GM12878 (cell line): ENCODE measurements at regions not wholly inside any gene's neighbourhood (a gene's known extent, or its start where the extent isn't known, plus 50 kb on each side); places are given as distances from the start of the nearest gene placed in this dataset.

Source experiments
- ATAC-seq: fragments of 200-7000 bp; cut with Tn5 transposase; 3 replicates; pipeline ENCODE4 v1.9.1; 2020; ENCODE audit warnings: mild to moderate bottlenecking, moderate library complexity
- BruUV-seq: library from RNA; stranded (reverse); fragments of 400-500 nt; replicated peaks from 2 replicates; lab custom pipeline; 2021; lab: Mats Ljungman, UMichigan
- CTCF ChIA-PET: fragments of 300-600 bp; sonication (Branson Sonifier 250); formaldehyde crosslinking; extraction: SDS; loops from one replicate; lab custom pipeline; 2021; ENCODE audit warnings: inconsistent platforms; lab: Yijun Ruan, JAX
- POLR2A ChIA-PET: fragments of 350-600 bp; formaldehyde crosslinking; extraction: SDS; loops from one replicate; lab custom pipeline; 2021; ENCODE audit warnings: inconsistent platforms; lab: Charles Lee
- RAD21 ChIA-PET: fragments of 300-600 bp; sonication (Branson Sonifier 250); formaldehyde crosslinking; loops from one replicate; lab custom pipeline; 2023; ENCODE audit warnings: antibody characterized with exemption; ENCODE audit not compliant: unreplicated experiment; lab: Charles Lee
- SMC1A ChIA-PET: fragments of 300-600 bp; sonication (Branson Sonifier 250); formaldehyde crosslinking; loops from one replicate; lab custom pipeline; 2023; ENCODE audit not compliant: unreplicated experiment, uncharacterized antibody; lab: Charles Lee
- DNase-seq: peaks from one replicate; pipeline ENCODE4 v3.0.0-alpha.2; 2011; ENCODE audit warnings: low read depth, low spot score
- FAIRE-seq: peaks from 3 replicates; lab custom pipeline; 2011; peaks lifted over from hg19 to GRCh38; lab: Jason Lieb, UNC
- H2AFZ ChIP-seq: 2 replicates; pipeline ENCODE4 v1.6.0; 2011; ENCODE audit warnings: low read depth, low read length, control low read depth; ENCODE audit not compliant: control insufficient read depth
- H3K27ac ChIP-seq: 2 replicates; pipeline ENCODE4 v1.5.1; 2011; ENCODE audit warnings: control low read depth; ENCODE audit not compliant: control insufficient read depth, insufficient read depth
- H3K27me3 ChIP-seq, 2 experiments: replicated peaks in 1 of 2; 2 replicates each; pipeline versions ENCODE4 v1.6.0 to v1.6.1; 2011; ENCODE audit warnings: low read length in 1 of 2; ENCODE audit not compliant: control insufficient read depth in 2 of 2, insufficient read depth in 2 of 2
- H3K36me3 ChIP-seq, 2 experiments: 2 replicates each; pipeline ENCODE4 v1.5.1; 2011; ENCODE audit warnings: low read length in 1 of 2; ENCODE audit not compliant: control insufficient read depth in 2 of 2, insufficient read depth in 2 of 2
- H3K4me1 ChIP-seq: 2 replicates; pipeline ENCODE4 v1.6.1; 2011; ENCODE audit warnings: mild to moderate bottlenecking, low read length, moderate library complexity, mixed read lengths; ENCODE audit not compliant: control insufficient read depth, insufficient read depth
- H3K4me2 ChIP-seq: 2 replicates; pipeline ENCODE4 v1.6.0; 2011; ENCODE audit warnings: control low read depth; ENCODE audit not compliant: control insufficient read depth, insufficient read depth
- H3K4me3 ChIP-seq: fragments of 200-600 bp; sonication (generic); 2 replicates; pipeline ENCODE4 v1.5.1; 2016
- H3K79me2 ChIP-seq: 2 replicates; pipeline ENCODE4 v1.6.0; 2011; ENCODE audit warnings: low read length; ENCODE audit not compliant: control insufficient read depth, insufficient read depth
- H3K9ac ChIP-seq: 2 replicates; pipeline ENCODE4 v1.8.0; 2011; ENCODE audit warnings: low read length, control low read depth, mixed read lengths; ENCODE audit not compliant: control insufficient read depth, insufficient read depth
- H3K9me3 ChIP-seq: replicated peaks from 3 replicates; pipeline ENCODE4 v1.5.1; 2011; ENCODE audit warnings: mild to moderate bottlenecking, low read length; ENCODE audit not compliant: control insufficient read depth, insufficient read depth
- H4K20me1 ChIP-seq: 2 replicates; pipeline ENCODE4 v1.6.0; 2011; ENCODE audit not compliant: control insufficient read depth, insufficient read depth
- EP300 ChIP-seq, 2 experiments: fragments of 150-350 bp in 1 of 2; IDR thresholded peaks; 2 replicates each; pipeline ENCODE4 v1.6.1; 2011 to 2012; ENCODE audit warnings: low read depth in 2 of 2, low read length in 2 of 2, borderline replicate concordance in 1 of 2, improper control_type of control experiment in 1 of 2, inconsistent platforms in 1 of 2; ENCODE audit not compliant: control insufficient read depth in 1 of 2
- FOS ChIP-seq: IDR thresholded peaks from 3 replicates; pipeline ENCODE4 v1.6.1; 2011; ENCODE audit warnings: borderline replicate concordance; ENCODE audit not compliant: insufficient read length; ENCODE audit errors: extremely low read depth
- PAX5 ChIP-seq: IDR thresholded peaks from 2 replicates; pipeline ENCODE4 v1.6.1; 2011; ENCODE audit warnings: low read depth, low read length, borderline replicate concordance
- RELB ChIP-seq: fragments of 450-650 bp; IDR thresholded peaks from 2 replicates; pipeline ENCODE4 v1.6.1; 2017; ENCODE audit warnings: low read depth, mild to moderate bottlenecking, moderate library complexity
- ZNF384 ChIP-seq: IDR thresholded peaks from 2 replicates; pipeline ENCODE4 v1.6.1; 2012; ENCODE audit warnings: low read depth, mild to moderate bottlenecking, low read length, improper control_type of control experiment, borderline replicate concordance
- WGBS: methylation state at CpG from one replicate; pipeline ENCODE4 v1.1.6; 2016; ENCODE audit warnings: low lambda C conversion rate; ENCODE audit not compliant: insufficient replicate concordance, insufficient coverage; ENCODE audit errors: missing lambda C conversion rate; 5-methylcytosine and 5-hydroxymethylcytosine counted together
- in situ Hi-C: fragments of 300-500 bp; cut with MboI; formaldehyde crosslinking; loops from 9 replicates; pipeline ENCODE4 v1.14.3; 2018; ENCODE audit warnings: mixed read lengths
- intact Hi-C: fragments of 100-400 bp; cut with micrococcal nuclease; formaldehyde crosslinking; loops from one replicate; pipeline ENCODE4 v1.14.2; 2022; ENCODE audit not compliant: unreplicated experiment
- TF ChIP-seq, protein P1 (sequence below): fragments of 450-650 bp; IDR thresholded peaks from 2 replicates; pipeline ENCODE4 v1.6.1; 2017; ENCODE audit warnings: mild to moderate bottlenecking

GRCh38 chr5:72599065-72599433 is 91.8 kb upstream of the ZNF366 start:
- RAD21 ChIA-PET, result no interaction called here
- Histone ChIP-seq H3K4me2 (no peak overlapping the region), H3K27me3 (no peaks in the 10 kb centered on the region), H3K4me3 (no peak overlapping the region), H3K36me3 (no peaks in the 10 kb centered on the region), H3K79me2 (no peaks in the 10 kb centered on the region), H3K27ac (no peak overlapping the region), H2AFZ (no peak overlapping the region), H3K9ac (no peak overlapping the region), H3K4me1 (peaks cover 4% of the 10 kb centered on the region; the same call in 1 of the 2 replicates), H3K9me3 (peaks cover 8% of the 10 kb centered on the region), H4K20me1 (no peaks in the 10 kb centered on the region)
- no TSS peak for BruUV-seq
- CTCF ChIA-PET, result interaction anchor here (0.6 to 2.8 kb wide), 3 partner anchors 11 to 303 kb away, joined by 3 to 8 read pairs (median 4); no protein-coding TSS in a partner anchor
- SMC1A ChIA-PET, result no interaction called here
- in situ Hi-C loops, result no loop called here
- no peak for ATAC-seq
- intact Hi-C loops, result no loop called here
- TF ChIP-seq, protein P1, sequence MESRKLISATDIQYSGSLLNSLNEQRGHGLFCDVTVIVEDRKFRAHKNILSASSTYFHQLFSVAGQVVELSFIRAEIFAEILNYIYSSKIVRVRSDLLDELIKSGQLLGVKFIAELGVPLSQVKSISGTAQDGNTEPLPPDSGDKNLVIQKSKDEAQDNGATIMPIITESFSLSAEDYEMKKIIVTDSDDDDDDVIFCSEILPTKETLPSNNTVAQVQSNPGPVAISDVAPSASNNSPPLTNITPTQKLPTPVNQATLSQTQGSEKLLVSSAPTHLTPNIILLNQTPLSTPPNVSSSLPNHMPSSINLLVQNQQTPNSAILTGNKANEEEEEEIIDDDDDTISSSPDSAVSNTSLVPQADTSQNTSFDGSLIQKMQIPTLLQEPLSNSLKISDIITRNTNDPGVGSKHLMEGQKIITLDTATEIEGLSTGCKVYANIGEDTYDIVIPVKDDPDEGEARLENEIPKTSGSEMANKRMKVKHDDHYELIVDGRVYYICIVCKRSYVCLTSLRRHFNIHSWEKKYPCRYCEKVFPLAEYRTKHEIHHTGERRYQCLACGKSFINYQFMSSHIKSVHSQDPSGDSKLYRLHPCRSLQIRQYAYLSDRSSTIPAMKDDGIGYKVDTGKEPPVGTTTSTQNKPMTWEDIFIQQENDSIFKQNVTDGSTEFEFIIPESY, result no peak
- TF ChIP-seq RELB (no peak), PAX5 (no peak), ZNF384 (no peak), FOS (no peak), EP300 (IDR thresholded peaks at IDR 0.05; ENCODE audit: borderline replicate concordance in 1 of 2, control insufficient read depth in 1 of 2, low read depth in 2 of 2, low read length in 2 of 2) (no peak)
- no peak for FAIRE-seq
- 62% methylated on average over 2 of the region's 2 CpGs for WGBS
- POLR2A ChIA-PET, result no interaction called here
- DNase-seq, result no peak
